ENCODE measurements at regions not wholly inside any gene's neighbourhood (a gene's known extent, or its start where the extent isn't known, plus 50 kb on each side); places are given as distances from the start of the nearest gene placed in this dataset.
"Not testable (repeated sequence)": the region's sequence is repeated elsewhere in the genome, so short reads cannot be mapped to it uniquely, and the experiment has no call there.

DNA sequence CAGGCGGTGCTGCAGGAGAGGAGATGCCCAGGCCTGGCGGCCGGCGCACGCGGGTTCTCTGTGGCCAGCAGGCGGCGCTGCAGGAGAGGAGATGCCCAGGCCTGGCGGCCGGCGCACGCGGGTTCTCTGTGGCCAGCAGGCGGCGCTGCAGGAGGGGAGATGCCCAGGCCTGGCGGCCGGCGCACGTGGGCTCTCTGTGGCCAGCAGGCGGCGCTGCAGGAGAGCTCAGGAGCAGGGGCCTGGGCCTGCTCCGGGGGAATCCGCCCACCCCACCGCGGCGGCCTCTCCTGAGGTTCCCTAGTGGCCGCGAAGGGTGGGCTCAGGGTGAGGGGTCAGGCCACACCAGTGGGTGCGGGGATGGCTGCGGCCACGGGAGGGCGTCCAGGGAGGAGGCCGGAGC is 75.9 kb downstream of the OR4F16 start:
- not testable (repeated sequence) for DNase-seq

DNA sequence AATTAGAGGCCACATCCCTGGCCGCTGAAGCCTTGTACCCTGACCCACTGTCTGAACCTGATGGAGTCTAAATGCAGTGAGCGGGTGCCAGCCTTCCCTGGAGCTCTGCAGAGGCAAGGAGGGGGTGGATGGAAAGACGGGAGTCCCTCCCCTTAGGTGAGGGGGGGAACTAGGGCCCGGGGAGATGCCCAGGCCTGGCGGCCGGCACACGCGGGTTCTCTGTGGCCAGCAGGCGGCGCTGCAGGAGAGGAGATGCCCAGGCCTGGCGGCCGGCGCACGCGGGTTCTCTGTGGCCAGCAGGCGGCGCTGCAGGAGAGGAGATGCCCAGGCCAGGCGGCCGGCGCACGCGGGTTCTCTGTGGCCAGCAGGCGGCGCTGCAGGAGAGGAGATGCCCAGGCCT is 77.3 kb downstream of the OR4F16 start:
- DNase-seq = not testable (repeated sequence)

DNA sequence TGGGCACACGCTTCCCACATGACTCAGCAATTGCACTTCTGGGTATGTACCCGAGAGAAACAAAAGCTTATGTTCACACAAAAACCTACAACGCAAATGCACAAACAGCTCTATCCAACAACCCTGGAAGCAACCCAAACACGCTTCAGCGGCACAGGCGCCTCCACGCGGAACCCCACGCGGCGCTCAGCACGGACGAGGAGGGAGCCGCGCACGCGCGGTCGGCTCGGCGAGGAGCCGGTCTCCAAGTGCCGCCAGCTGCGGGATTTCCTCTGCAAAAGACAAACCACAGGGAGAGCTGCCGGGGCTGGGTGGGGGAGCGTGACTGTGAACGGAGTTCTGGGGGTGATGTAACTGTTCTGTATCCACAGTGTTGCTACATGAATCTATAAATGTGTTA is 81.2 kb downstream of the OR4F16 start:
- DNase-seq = peak; percentile 35

DNA sequence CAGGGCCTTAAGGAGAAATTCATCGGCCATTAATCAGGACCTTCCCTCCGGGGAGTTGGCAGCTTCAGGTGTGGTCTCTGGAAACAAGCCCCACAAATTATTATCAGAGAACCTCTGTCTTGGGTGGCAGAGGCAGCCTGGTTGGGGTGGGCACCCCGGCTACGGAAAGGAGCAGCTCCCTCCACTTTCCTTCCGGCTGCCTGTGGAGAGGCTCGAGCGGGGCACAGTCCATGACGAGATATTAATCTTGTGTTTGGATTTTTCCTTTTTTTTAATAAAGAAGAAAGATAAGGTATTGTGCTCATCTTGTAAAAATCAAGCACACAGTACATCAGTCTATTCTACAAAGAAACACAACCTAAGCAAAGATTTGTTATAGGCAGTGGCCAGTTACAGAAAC is 98.2 kb downstream of the OR4F16 start:
- DNase-seq = not testable (repeated sequence)

DNA sequence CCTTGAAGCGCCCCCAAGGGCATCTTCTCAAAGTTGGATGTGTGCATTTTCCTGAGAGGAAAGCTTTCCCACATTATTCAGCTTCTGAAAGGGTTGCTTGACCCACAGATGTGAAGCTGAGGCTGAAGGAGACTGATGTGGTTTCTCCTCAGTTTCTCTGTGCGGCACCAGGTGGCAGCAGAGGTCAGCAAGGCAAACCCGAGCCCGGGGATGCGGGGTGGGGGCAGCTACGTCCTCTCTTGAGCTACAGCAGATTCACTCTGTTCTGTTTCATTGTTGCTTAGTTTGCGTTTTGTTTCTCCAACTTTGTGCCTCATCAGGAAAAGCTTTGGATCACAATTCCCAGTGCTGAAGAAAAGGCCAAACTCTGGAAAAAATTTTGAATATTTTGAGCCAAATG is 100.5 kb downstream of the OR4F16 start:
- DNase-seq = peak; percentile 40

All from activated CD8-positive, alpha-beta memory T cell treated with anti-CD3 and anti-CD28 coated beads, Interleukin-2, amount 50 U/mL, for 4 hours (primary cell).